HFFc6 (cell line): ENCODE measurements at regions not wholly inside any gene's neighbourhood (a gene's known extent, or its start where the extent isn't known, plus 50 kb on each side); places are given as distances from the start of the nearest gene placed in this dataset.
"Not testable (repeated sequence)": the region's sequence is repeated elsewhere in the genome, so short reads cannot be mapped to it uniquely, and the experiment has no call there.

Experiments
- DNase-seq: peaks from one replicate; pipeline ENCODE4 v3.0.0-alpha.2; 2018
- H3K27ac Mint-ChIP-seq: 2 replicates; pipeline ENCODE4 v1.8.0; 2020; ENCODE audit warnings: mild to moderate bottlenecking, mixed read lengths
- H3K27me3 Mint-ChIP-seq: 2 replicates; pipeline ENCODE4 v1.8.0; 2021; ENCODE audit warnings: mild to moderate bottlenecking, moderate library complexity, mixed read lengths; ENCODE audit not compliant: insufficient read depth
- H3K36me3 Mint-ChIP-seq: 2 replicates; pipeline ENCODE4 v1.8.0; 2021; ENCODE audit warnings: low read depth, mixed read lengths
- H3K4me1 Mint-ChIP-seq: 2 replicates; pipeline ENCODE4 v1.8.0; 2020; ENCODE audit warnings: low read depth, mixed read lengths
- H3K4me3 Mint-ChIP-seq: 2 replicates; pipeline ENCODE4 v1.8.0; 2020; ENCODE audit warnings: mild to moderate bottlenecking, moderate library complexity, mixed read lengths
- H3K9me3 Mint-ChIP-seq: 2 replicates; pipeline ENCODE4 v1.8.0; 2020; ENCODE audit warnings: mild to moderate bottlenecking, mixed read lengths
- TF ChIP-seq, protein P1 (sequence below): fragments of 200-600 bp; sonication (generic); IDR thresholded peaks from 2 replicates; pipeline ENCODE4 v1.5.0; 2021; ENCODE audit warnings: antibody characterized with exemption, mild to moderate bottlenecking

DNA sequence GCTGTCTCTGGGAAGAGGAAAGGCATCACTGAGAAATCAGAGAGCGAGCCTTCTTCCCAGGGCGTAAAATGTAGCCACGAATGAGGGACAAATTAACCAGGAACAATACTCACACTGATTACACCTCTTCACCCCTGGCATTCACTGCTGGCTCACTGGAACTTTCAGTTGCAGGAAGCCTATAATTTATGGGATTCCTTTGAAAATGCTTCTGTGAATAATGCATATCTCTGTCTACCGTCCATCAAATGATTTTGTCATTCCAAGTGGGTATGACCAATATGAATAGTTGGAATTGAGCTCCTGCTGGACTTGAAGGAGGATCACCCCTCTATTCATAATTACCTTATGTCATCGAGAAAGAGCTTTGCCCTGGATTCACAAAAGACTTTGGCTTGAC is 360.3 kb upstream of the FZD8 start:
- DNase-seq: no peak
- H3K27ac Mint-ChIP-seq: no peak overlapping the region
- H3K4me3 Mint-ChIP-seq: no peak overlapping the region
- TF ChIP-seq, protein P1, sequence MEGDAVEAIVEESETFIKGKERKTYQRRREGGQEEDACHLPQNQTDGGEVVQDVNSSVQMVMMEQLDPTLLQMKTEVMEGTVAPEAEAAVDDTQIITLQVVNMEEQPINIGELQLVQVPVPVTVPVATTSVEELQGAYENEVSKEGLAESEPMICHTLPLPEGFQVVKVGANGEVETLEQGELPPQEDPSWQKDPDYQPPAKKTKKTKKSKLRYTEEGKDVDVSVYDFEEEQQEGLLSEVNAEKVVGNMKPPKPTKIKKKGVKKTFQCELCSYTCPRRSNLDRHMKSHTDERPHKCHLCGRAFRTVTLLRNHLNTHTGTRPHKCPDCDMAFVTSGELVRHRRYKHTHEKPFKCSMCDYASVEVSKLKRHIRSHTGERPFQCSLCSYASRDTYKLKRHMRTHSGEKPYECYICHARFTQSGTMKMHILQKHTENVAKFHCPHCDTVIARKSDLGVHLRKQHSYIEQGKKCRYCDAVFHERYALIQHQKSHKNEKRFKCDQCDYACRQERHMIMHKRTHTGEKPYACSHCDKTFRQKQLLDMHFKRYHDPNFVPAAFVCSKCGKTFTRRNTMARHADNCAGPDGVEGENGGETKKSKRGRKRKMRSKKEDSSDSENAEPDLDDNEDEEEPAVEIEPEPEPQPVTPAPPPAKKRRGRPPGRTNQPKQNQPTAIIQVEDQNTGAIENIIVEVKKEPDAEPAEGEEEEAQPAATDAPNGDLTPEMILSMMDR: no peak
- H3K9me3 Mint-ChIP-seq: no peaks in the 10 kb centered on the region
- no peaks in the 10 kb centered on the region for H3K4me1 Mint-ChIP-seq
- H3K36me3 Mint-ChIP-seq: no peaks in the 10 kb centered on the region
- H3K27me3 Mint-ChIP-seq: no peaks in the 10 kb centered on the region; the same call in 1 of the 2 replicates

DNA sequence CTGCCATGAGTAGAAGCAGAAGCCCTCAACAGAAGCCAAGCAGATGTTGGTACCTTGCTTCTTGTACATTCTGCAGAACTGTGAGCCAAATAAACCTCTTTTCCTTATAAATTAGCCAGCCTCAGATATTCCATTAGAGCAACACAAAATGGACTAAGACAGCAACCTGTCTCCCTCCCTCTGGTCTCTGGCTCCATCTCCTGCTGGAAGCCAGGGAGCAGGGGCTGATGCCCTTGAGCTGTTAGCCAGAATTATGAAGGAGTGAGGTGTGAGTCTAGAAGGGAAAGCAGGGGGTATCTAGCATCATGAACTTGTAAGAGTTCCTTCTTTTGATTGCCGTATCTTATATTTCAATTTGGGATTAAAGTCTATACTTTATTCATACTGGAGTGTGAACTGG is 358.7 kb upstream of the FZD8 start:
- not testable (repeated sequence) for H3K36me3 Mint-ChIP-seq, H3K27ac Mint-ChIP-seq, H3K4me1 Mint-ChIP-seq, DNase-seq, H3K27me3 Mint-ChIP-seq, H3K9me3 Mint-ChIP-seq, H3K4me3 Mint-ChIP-seq

DNA sequence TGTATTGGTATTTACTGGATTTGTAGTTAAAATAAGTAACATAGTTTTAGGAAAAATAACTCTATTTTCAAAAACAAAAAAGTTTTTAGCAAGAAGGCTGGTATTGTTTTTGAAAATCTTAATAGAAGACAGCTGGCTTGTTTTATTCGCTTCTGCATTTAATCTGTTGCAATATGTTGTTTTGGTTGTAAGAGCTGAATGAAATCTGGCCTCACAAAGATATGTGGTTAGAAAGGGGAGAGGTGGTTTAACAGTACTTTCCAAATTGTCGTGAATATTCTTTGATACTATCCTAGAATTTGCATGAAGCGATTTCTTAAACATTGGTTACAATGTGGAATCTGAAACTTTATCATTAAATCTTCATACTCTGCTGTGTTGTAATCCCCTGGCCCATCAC is 355.9 kb upstream of the FZD8 start:
- Mint-ChIP-seq H3K27me3 (no peaks in the 10 kb centered on the region; the same call in none of the 2 replicates), H3K27ac (no peak overlapping the region), H3K4me3 (no peak overlapping the region), H3K9me3 (no peaks in the 10 kb centered on the region), H3K4me1 (no peaks in the 10 kb centered on the region), H3K36me3 (no peaks in the 10 kb centered on the region)
- TF ChIP-seq, protein P1: no peak
- DNase-seq: no peak

DNA sequence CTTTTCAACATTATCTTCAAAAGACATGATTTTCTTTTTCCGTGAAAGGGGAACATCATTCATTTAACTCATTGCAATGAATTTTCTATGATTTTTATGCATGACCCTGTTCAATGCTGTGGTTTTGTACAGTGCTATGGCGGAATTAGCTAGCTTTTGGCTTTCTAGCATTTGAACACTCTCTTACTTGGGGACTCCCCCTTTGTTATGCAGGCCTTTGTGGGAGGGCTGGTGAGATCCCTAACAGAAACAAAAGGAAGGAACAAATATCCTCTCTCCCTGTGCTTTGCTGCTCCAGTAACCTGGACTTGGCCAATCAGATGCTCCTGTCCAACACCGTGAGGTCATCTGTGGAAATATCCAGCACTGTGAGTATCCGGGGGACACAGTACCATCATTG is 353.4 kb upstream of the FZD8 start:
- Mint-ChIP-seq H3K27me3 (peaks cover 1% of the 10 kb centered on the region), H3K4me3 (no peak overlapping the region), H3K27ac (no peak overlapping the region), H3K36me3 (no peaks in the 10 kb centered on the region), H3K4me1 (no peaks in the 10 kb centered on the region), H3K9me3 (no peaks in the 10 kb centered on the region)
- TF ChIP-seq, protein P1: no peak
- DNase-seq: no peak

DNA sequence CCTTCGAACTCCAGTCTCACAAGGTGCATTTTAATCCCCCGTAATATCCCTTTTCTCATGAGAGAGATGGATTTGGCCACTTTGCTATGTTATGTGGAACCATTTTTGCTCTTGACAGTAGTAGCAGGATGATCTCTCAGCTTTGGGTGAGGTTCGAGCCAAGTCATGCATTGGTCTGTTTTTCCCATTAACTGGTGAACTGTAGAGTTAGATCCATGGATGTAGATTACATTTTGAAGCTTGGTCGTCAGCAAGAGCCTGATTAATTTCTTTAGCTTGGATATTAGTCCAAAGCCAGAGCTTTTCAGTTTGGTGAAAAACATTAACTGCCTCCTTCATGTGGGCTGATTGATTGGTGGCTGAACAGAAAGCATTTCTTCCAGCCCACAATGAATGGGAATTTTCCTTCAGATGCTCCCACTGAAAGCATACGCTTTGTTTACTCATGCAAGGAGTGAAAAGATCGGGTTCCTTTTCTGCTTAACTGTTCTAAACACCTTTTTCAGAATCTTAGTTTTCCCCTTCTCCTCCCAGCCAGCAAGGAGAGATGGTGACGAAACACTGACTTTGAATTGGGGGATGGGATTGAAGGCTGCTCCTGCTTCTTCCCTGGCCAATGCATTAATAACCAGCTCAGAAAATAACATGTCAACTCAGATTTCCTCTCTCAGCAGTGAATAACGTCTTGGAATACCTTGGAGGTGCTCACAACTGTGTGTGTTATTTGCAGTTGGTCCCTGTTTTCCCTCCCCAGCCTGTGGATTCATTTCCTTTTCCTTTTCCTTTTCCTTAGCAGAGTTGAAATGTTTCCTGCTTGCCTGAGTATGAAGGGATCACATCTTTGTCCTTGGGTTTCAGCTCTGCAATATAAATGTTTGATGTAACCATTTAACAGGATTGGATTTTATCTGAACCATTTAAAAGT is 351.8 kb upstream of the FZD8 start:
- no peaks in the 10 kb centered on the region for H3K4me1 Mint-ChIP-seq
- H3K36me3 Mint-ChIP-seq: no peaks in the 10 kb centered on the region
- H3K27ac Mint-ChIP-seq: no peak overlapping the region
- H3K4me3 Mint-ChIP-seq: no peak overlapping the region
- H3K27me3 Mint-ChIP-seq: peaks cover 1% of the 10 kb centered on the region
- TF ChIP-seq, protein P1: no peak
- no peaks in the 10 kb centered on the region for H3K9me3 Mint-ChIP-seq
- no peak for DNase-seq

DNA sequence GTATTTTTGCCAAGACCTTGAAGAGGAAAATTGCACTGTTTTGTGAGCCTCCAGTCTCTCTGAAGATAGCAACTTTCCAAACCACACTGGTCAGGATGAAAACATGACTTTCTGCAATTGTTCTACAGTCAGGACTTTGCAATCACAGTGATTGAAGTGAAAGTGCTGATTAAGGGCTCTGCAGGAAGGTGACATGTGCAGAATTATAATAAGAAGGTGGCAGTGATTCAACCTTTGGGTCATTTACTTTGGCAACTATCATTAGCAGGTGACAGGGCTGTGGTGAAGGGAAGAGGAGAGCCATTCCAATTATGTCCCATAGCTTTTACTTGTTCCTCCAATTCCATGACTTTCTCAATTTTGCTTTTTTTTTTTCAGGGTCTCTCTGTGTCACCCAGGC is 350.0 kb upstream of the FZD8 start:
- TF ChIP-seq, protein P1: no peak
- Mint-ChIP-seq H3K27me3 (peaks cover 1% of the 10 kb centered on the region), H3K9me3 (no peaks in the 10 kb centered on the region), H3K36me3 (no peaks in the 10 kb centered on the region), H3K4me3 (no peak overlapping the region), H3K4me1 (no peaks in the 10 kb centered on the region), H3K27ac (no peak overlapping the region)
- DNase-seq: no peak
